Keratinocyte (primary cell): ENCODE measurements at regions not wholly inside any gene's neighbourhood (a gene's known extent, or its start where the extent isn't known, plus 50 kb on each side); places are given as distances from the start of the nearest gene placed in this dataset.

ENCODE experiments used
- DNase-seq: peaks from one replicate; pipeline ENCODE4 v3.0.0-alpha.2; 2011; ENCODE audit warnings: low read depth, missing footprints, low spot score
- FAIRE-seq: peaks from 2 replicates; lab custom pipeline; 2011; peaks lifted over from hg19 to GRCh38; lab: Jason Lieb, UNC
- H2AFZ ChIP-seq: 2 replicates; pipeline ENCODE4 v1.6.0; 2012; ENCODE audit warnings: low read length, control low read depth, inconsistent platforms; ENCODE audit not compliant: control insufficient read depth
- H3K27ac ChIP-seq: 2 replicates; pipeline ENCODE4 v1.5.1; 2011; ENCODE audit warnings: low read length; ENCODE audit not compliant: control insufficient read depth, insufficient read depth
- H3K27me3 ChIP-seq: 3 replicates; pipeline ENCODE4 v1.6.0; 2011; ENCODE audit warnings: low read length; ENCODE audit not compliant: control insufficient read depth, insufficient read depth; ENCODE audit errors: extremely low read depth
- H3K36me3 ChIP-seq, 2 experiments: 2 replicates in 1 of 2; 3 replicates in 1 of 2; pipeline ENCODE4 v1.5.1; 2011; ENCODE audit warnings: low read length in 2 of 2, mild to moderate bottlenecking in 1 of 2; ENCODE audit not compliant: control insufficient read depth in 2 of 2, insufficient read depth in 2 of 2; ENCODE audit errors: extremely low read depth in 1 of 2
- H3K4me1 ChIP-seq: 3 replicates; pipeline ENCODE4 v1.5.1; 2011; ENCODE audit warnings: low read length; ENCODE audit not compliant: control insufficient read depth, insufficient read depth; ENCODE audit errors: extremely low read depth
- H3K4me2 ChIP-seq: 3 replicates; pipeline ENCODE4 v1.6.0; 2011; ENCODE audit warnings: low read depth, low read length; ENCODE audit not compliant: control insufficient read depth, insufficient read depth; ENCODE audit errors: extremely low read depth
- H3K4me3 ChIP-seq, 3 experiments: fragments of 200-600 bp in 1 of 3; sonication (generic) in 1 of 3; 2 replicates in 2 of 3; 3 replicates in 1 of 3; pipeline ENCODE4 v1.5.1; 2011 to 2016; ENCODE audit warnings: low read length in 3 of 3, mild to moderate bottlenecking in 3 of 3, control low read depth in 2 of 3, inconsistent platforms in 1 of 3, low read depth in 1 of 3, mixed read lengths in 1 of 3, mixed run types in 1 of 3, moderate library complexity in 1 of 3; ENCODE audit not compliant: control insufficient read depth in 2 of 3, insufficient read depth in 2 of 3; ENCODE audit errors: extremely low read depth in 1 of 3
- H3K79me2 ChIP-seq: 2 replicates; pipeline ENCODE4 v1.6.0; 2012; ENCODE audit warnings: low read length; ENCODE audit not compliant: control insufficient read depth, insufficient read depth
- H3K9ac ChIP-seq: 3 replicates; pipeline ENCODE4 v1.6.0; 2011; ENCODE audit warnings: low read length; ENCODE audit not compliant: control insufficient read depth, insufficient read depth; ENCODE audit errors: extremely low read depth
- H3K9me1 ChIP-seq: 3 replicates; pipeline ENCODE4 v1.6.0; 2011; ENCODE audit warnings: low read length; ENCODE audit not compliant: control insufficient read depth, insufficient read depth; ENCODE audit errors: extremely low read depth
- H3K9me3 ChIP-seq: 2 replicates; pipeline ENCODE4 v1.5.1; 2012; ENCODE audit warnings: low read depth, low read length; ENCODE audit not compliant: control insufficient read depth
- H4K20me1 ChIP-seq: 3 replicates; pipeline ENCODE4 v1.6.0; 2011; ENCODE audit warnings: low read length; ENCODE audit not compliant: control insufficient read depth, insufficient read depth; ENCODE audit errors: extremely low read depth
- CTCF ChIP-seq, 3 experiments: IDR thresholded peaks in 1 of 3; conservative IDR thresholded peaks in 1 of 3; optimal IDR thresholded peaks in 1 of 3; 2 replicates in 2 of 3; 3 replicates in 1 of 3; pipeline versions ENCODE3 to v1.5.1; 2011; ENCODE audit warnings: low read length in 3 of 3, mild to moderate bottlenecking in 3 of 3, moderate library complexity in 2 of 3, control low read depth in 1 of 3, inconsistent platforms in 1 of 3; ENCODE audit not compliant: insufficient read depth in 2 of 3; ENCODE audit errors: extremely low read depth in 1 of 3
- EZH2 ChIP-seq: IDR thresholded peaks from one replicate; pipeline ENCODE4 v1.6.1; 2012; ENCODE audit warnings: inconsistent platforms, mild to moderate bottlenecking, low read length, moderate library complexity
- dilution Hi-C: fragments of 300-500 bp; cut with MboI; formaldehyde crosslinking; loops from one replicate; pipeline ENCODE4 v1.7.0; 2020; ENCODE audit warnings: low sequenced_read_pairs; ENCODE audit not compliant: extremely low pct_ligation_motif_present

GRCh38 chr11:45527898-45528297, 137.5 kb downstream of the CHST1 start:
- H3K4me2 ChIP-seq = no peak overlapping the region
- H2AFZ ChIP-seq = no peak overlapping the region
- no peaks in the 10 kb centered on the region for H3K4me1 ChIP-seq
- no peaks in the 10 kb centered on the region for H3K36me3 ChIP-seq
- no peak overlapping the region for H3K27ac ChIP-seq
- DNase-seq = no peak
- no peak for TF ChIP-seq EZH2
- TF ChIP-seq CTCF (optimal IDR thresholded peaks at IDR 0.05 in 1 of 3, IDR thresholded peaks at IDR 0.05 in 1 of 3, conservative IDR thresholded peaks at IDR 0.05 in 1 of 3; ENCODE audit: extremely low read depth in 1 of 3, insufficient read depth in 2 of 3, low read length in 3 of 3) = no peak
- dilution Hi-C loops = no loop called here
- H3K9ac ChIP-seq = no peak overlapping the region
- FAIRE-seq = no peak
- no peak overlapping the region for H3K4me3 ChIP-seq
- no peaks in the 10 kb centered on the region for H3K27me3 ChIP-seq
- no peaks in the 10 kb centered on the region for H3K9me3 ChIP-seq
- no peaks in the 10 kb centered on the region for H3K79me2 ChIP-seq
- H3K9me1 ChIP-seq = no peaks in the 10 kb centered on the region
- H4K20me1 ChIP-seq = peaks cover 2% of the 10 kb centered on the region

- no peaks in the 10 kb centered on the region for H3K9me3 ChIP-seq
- no peaks in the 10 kb centered on the region for H3K27me3 ChIP-seq
- no peak for TF ChIP-seq EZH2
- no peak for TF ChIP-seq CTCF (optimal IDR thresholded peaks at IDR 0.05 in 1 of 3, IDR thresholded peaks at IDR 0.05 in 1 of 3, conservative IDR thresholded peaks at IDR 0.05 in 1 of 3; ENCODE audit: extremely low read depth in 1 of 3, insufficient read depth in 2 of 3, low read length in 3 of 3)
- no peak overlapping the region for H3K4me2 ChIP-seq
- H3K9ac ChIP-seq = no peak overlapping the region
- FAIRE-seq = no peak
- no peaks in the 10 kb centered on the region for H3K79me2 ChIP-seq
- H3K36me3 ChIP-seq = no peaks in the 10 kb centered on the region
- no peak overlapping the region for H3K27ac ChIP-seq
- no peak overlapping the region for H3K4me3 ChIP-seq
- H3K9me1 ChIP-seq = no peaks in the 10 kb centered on the region
- dilution Hi-C loops = no loop called here
- no peaks in the 10 kb centered on the region for H3K4me1 ChIP-seq
- H2AFZ ChIP-seq = no peak overlapping the region
- no peak for DNase-seq
- H4K20me1 ChIP-seq = no peaks in the 10 kb centered on the region
Measured at GRCh38 chr11:45525393-45525792, 140.0 kb downstream of the CHST1 start.
